Suppressor macrophage treated with lipopolysaccharide for 4 hours (primary cell): ENCODE measurements at regions not wholly inside any gene's neighbourhood (a gene's known extent, or its start where the extent isn't known, plus 50 kb on each side); places are given as distances from the start of the nearest gene placed in this dataset.

Source experiments
- DNase-seq: peaks from one replicate; pipeline ENCODE4 v3.0.0-alpha.2; 2020

GRCh38 chrX:21056622-21057021, 317.6 kb upstream of the CNKSR2 start:
- DNase-seq = no peak

GRCh38 chrX:21047034-21047455, 327.2 kb upstream of the CNKSR2 start:
- DNase-seq = no peak

GRCh38 chrX:21014326-21014725, 359.9 kb upstream of the CNKSR2 start:
- DNase-seq = no peak

DNA sequence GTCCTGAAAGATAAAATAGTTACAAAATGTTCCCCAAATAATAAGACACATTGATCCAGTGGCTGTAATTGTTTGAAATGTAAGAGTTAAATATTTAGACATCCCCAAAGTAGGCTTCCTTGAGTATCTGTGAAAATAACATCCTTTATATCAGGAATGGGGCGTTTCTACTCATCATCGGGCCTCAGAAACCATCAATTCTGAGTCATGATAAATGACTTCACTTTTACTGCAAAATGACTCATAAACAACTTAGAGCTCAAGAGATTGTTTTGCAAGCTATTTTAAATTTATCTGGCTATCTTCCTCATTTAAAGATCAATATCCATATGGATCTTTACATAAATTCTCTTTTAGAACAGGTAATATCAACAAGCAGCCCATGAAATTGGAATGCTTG, 369.4 kb upstream of the CNKSR2 start:
- no peak for DNase-seq

DNA sequence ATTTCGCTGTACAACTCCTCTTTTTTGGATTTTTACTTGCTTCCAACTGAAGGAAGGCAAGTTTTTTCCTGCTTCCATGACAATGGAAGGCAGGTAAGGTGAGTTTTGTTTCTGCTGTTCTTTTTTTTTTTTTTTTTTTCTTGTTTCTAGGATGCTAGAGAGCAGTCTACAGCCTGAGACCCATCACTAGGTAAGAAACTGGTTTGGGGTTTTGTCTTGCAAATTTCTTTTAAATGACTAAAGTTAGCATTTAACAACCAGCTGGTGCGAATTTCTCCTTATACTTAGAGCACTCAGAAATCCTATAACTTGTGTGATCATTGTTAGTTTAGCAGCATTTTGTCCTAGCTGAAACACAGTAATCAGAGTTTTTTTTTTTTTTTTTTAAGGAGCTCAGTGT, 378.4 kb upstream of the CNKSR2 start:
- no peak for DNase-seq

DNA sequence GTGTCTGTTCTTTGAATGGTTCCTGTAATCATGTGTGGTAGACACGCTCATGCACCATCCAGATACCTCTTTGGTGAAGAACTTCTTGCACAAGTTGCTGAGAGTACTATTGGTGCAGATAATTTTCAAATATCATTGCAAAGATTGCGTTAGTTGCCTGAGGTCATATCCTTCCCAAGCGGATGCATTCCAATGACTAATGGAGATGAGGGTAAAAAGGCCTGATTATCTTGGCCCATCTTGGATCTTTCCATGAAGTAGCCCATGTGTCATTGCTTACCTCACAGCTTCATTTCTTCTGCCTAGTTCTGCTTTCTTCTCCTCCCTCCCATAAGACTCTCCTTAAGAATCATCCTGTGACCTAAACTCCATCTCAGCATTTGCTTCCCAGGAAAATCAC, 384.9 kb upstream of the CNKSR2 start:
- DNase-seq = no peak

DNA sequence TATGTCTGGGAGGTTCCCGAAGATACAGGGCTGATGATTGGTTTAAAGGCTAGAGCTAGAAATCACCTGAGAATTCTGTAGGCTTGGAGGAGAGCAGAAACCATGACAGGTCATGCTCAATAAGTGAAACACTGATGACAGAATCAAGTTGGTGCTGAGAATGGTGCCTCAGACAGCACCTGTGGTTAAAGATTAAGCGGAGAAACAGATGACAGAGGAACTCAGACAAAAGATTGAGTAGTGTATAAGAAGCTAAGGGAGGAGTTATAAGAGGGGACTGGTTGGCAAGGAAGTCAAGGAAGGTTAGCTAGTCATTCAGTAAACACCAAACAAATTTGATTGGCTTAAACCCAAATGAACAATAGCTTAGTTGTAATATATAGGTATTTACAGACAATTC, 385.4 kb upstream of the CNKSR2 start:
- no peak for DNase-seq

GRCh38 chrX:20988118-20988517, 386.1 kb upstream of the CNKSR2 start:
- no peak for DNase-seq

DNA sequence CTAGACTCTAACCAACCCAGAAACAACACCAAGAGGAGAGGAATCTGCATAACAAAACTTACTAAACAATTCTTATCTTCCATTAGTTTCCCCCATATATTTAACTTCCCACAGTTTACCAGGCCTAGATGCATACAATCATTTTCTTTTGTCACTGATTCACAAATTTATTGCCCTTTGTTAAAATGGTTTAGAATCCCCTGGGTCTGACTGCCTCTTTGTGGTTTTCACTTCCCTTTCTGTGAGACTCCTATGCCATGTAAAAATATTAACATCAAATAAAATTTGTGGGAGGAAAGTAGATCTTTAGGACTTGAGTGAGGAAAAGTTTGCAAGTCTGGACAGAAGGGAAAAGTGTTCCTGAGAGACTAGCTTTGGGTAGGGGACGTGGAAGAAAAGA, 393.8 kb upstream of the CNKSR2 start:
- DNase-seq = no peak

DNA sequence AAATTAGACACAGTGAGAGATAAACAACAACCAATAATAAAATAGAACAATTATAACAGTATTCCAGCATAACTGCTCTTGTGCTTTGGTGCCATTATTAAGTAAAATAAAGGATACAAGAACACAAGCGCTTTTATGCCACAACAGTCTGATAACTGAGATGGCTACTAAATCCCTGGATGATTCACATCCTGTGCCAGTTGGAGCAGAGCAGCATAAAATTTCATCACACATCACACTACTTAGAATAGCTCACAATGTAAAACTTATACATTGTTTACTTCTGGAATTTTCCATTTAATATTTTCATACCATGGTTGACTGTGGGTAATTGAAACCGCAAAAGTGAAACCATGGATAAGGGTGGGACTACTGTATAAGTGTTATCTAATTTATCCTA, 399.9 kb upstream of the CNKSR2 start:
- DNase-seq = no peak

GRCh38 chrX:20973038-20973437, 401.2 kb upstream of the CNKSR2 start:
- no peak for DNase-seq

- DNase-seq = no peak
Measured at GRCh38 chrX:20971250-20971649, 403.0 kb upstream of the CNKSR2 start.

DNA sequence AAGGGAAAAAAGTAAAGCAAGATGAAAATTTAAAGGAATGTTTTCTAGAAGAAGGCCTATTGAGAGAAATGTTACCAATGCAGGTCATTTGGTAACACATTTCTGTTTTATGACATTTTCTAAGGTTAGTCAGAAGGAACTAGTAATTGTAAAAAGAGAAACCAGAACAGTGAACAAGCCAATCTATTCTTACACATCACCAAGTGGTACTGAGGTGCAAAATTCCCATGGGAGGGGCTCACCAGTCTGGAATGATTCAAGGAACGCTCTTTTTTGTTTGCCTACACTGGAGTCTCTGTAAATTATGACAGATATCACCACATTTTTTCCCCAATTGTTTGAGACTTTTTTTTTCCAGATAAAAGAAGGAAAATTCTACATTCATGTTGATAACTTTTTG, 404.7 kb upstream of the CNKSR2 start:
- no peak for DNase-seq

- no peak for DNase-seq
Measured at GRCh38 chrX:20968996-20969395, 405.2 kb upstream of the CNKSR2 start.

DNA sequence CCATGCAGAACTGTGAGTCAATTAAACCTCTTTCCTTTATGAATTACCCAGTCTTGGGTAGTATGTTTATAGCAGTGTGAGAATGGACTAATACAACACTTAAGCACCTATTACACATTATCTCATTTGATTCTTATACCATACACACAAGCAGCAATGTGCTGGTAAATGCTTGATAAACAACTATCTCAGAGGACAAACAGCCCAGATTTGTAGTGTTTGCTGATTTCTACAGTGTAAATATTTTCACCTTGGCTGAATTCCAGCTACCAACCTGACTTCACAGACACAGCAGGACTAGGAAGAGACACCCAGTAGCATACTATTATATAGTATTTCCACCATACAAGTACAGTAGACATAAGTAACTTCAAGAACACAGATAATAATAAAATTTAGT, 406.5 kb upstream of the CNKSR2 start:
- DNase-seq = no peak

DNA sequence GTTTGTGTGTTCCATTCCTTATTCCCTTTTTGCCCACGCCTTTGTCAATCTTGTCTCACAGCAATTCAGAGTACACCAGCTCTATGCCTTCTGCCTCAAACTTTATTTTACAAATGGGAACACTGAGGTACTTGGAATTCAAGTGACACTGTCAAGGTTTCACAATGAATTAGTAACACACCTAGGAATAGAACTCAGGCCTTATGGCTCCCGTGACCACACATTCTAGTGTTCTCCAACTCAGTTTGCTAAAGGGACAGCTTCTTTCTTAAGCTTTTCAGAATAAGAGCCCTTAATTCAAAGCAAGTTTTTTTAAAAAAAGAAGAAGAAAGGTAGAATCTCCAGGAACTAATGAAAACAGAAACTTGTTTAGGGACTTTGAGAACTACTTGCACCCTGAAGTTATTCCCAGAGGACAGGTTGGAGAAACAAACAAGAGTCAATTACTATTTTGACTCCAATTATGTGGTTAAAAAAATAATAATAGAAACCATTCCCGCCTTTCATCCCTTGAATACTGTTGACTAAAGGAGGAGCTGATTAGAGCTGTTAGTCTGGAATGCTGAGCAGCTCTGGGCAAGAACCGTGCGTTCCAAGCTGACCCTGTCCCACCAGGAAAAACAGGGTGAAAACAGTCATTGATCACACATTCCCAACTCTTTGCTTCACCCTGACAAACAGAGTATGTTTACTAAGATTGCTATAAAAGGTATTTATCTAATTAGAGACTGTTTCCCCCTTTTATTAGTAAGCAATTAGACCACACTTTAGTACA, 408.8 kb upstream of the CNKSR2 start:
- no peak for DNase-seq

DNA sequence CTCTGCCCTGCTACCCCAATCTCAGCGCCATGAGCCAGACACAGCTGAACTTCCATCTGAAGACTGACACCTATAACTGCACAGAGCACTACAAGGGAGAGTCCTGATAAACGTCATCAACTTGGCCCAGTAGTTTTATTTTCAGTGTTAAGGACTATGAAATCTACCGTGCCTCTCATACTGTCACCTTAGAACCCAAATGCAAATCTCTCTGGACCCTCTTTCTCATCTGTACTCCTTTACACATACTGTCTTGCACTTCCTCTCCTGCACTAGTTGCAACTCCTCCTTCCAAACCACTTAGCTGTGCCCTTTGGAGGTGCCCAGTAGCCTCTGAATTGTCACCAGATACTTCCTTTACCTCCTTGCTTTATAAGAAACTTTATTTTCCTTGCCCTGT, 420.2 kb upstream of the CNKSR2 start:
- no peak for DNase-seq

DNA sequence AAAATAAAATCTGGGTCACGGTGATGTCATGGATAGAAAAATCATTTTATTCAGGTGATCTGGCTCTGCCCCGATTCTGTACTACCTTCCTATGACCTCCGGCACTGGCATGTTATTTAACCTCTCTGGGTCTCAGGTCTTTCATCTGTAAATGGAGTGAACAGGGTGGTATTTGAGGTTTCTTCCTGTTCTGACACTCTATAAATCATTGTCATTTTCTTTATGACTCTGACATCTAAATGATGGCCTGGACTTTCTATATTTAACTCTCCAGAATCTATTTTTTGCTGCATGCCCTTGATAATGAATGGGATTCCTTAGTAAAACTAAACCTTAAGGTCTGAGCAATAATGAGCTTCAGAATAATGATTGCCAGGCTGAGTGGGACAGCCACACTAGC, 422.0 kb upstream of the CNKSR2 start:
- no peak for DNase-seq

DNA sequence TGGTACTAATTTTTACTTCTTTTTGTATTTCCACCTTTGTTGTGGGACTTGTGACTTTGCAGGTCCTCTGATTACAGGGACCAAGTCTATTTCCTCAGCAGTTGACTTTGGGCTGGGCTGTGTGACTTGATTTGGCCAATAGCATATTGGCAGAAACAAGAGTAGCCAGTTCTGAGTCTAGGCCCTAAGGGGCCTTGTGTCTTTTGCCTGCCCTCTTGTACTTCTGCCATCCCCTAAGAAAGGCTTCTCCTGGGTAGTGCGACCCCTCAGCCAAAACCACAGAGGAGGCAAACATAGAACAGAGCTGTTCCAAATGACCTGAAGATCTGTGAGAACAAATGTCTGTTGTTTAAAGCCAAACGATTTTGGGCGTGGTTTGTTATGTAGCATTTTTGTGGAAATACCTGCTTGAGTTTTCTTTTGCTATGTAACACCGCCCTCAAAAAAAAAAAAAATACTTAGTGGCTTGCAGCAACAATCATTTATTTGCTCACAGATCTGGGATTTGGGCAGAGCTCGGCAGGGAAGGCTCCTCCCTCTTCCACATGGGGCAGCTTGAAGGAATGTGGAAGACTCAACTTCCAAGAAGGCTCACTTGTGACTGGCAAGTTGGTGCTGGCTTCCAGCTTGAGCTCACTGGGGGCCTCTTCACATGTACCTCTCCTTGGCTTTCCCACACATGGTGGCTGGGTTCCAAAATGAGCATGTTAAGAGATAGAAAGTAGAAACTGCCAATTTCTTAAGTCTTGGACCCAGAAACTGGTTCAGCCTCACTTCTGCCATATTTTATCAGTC, 423.0 kb upstream of the CNKSR2 start:
- no peak for DNase-seq

DNA sequence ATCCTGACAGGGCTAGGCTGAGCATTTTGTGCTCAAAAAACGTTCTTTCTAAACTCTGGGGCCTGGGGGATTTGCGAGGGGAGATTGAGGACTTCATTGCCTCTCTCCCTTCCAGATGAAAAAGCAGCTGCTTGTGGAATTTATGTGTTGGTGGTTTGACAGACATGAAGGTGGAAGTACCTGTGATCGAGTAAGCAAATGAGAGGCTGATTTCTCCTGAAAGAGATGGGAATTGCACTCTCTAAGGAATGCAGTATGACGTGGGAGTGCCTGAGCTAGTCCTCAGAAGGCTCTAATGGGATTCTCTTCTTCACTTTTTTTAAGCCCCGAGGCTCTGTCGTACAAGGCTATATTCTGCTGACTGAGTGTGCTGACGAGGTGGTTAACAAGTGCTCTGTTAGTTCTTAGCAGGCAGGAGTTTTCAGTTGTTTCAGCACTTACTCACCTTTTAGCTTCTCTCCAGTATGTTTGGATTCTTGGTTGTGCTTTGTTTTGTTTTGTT, 426.8 kb upstream of the CNKSR2 start:
- DNase-seq = no peak

DNA sequence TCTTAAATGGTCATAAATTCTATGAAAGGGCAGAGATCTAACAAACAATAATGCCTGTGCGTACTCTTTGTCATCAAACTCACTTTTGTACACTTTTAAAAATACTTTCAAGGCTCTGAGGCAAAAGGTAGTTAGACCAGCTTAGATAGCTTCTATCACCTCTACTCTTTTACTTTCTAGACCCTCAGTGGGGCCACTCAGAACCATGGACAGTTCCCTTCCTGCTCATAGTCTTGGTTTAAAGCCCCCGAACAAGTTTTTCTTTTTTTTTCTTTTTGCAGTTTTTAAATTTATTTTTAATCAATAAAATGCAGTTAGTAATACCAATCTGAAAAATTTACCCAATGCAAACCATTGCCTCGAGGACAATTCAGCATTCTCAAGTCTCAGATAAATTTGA, 460.5 kb upstream of the CNKSR2 start:
- DNase-seq = no peak

- no peak for DNase-seq
Measured at GRCh38 chrX:20906571-20906970, 467.6 kb upstream of the CNKSR2 start.

GRCh38 chrX:20884565-20884964, 489.7 kb upstream of the CNKSR2 start:
- DNase-seq = no peak

DNA sequence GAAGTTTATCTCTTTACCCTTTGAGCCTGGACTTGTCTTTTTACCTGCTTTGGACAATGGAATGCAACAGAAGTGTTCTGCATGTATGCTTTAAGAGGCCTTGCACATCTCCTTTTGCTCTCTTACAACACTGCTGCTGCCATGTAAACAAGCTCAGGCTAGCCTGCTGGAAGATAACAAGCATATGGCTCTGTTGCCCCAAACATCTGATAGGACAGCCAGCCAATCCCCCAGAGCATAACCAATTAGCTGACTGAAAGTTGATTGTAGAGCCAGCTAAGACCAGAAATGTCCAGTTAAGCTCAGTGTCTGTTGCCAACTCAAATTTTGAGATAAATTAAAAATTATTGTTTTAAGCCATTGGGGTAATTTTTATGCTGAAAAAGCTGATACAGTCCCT, 510.6 kb upstream of the CNKSR2 start:
- no peak for DNase-seq
